Stimulated activated CD4-positive, alpha-beta T cell treated with anti-CD3 and anti-CD28 coated beads, TNF-alpha, amount 100 ng/mL, for 1 hour (primary cell): ENCODE measurements at regions not wholly inside any gene's neighbourhood (a gene's known extent, or its start where the extent isn't known, plus 50 kb on each side); places are given as distances from the start of the nearest gene placed in this dataset.
"Not testable (repeated sequence)": the region's sequence is repeated elsewhere in the genome, so short reads cannot be mapped to it uniquely, and the experiment has no call there.

Source experiments
- DNase-seq, 3 donors: peaks; one replicate each; pipeline ENCODE4 v3.0.0-alpha.2; 2020; ENCODE audit warnings: low read depth in 3 of 3, low spot score in 1 of 3

- no peak for DNase-seq
Observed at GRCh38 chr3:20842002-20842401, 656.0 kb upstream of the SGO1 start.

- no peak for DNase-seq
Observed at GRCh38 chr3:20837676-20838302, 651.8 kb upstream of the SGO1 start.

GRCh38 chr3:20836801-20837200, 650.8 kb upstream of the SGO1 start:
- DNase-seq = no peak

- no peak for DNase-seq
Observed at GRCh38 chr3:20832963-20833362, 647.0 kb upstream of the SGO1 start.

- no peak for DNase-seq
Observed at GRCh38 chr3:20822251-20822650, 636.2 kb upstream of the SGO1 start.

- DNase-seq = not testable (repeated sequence)
Observed at GRCh38 chr3:20820872-20821271, 634.9 kb upstream of the SGO1 start.

GRCh38 chr3:20811631-20812030, 625.6 kb upstream of the SGO1 start:
- DNase-seq = no peak

GRCh38 chr3:20811006-20811405, 625.0 kb upstream of the SGO1 start:
- no peak for DNase-seq

- DNase-seq = no peak
Observed at GRCh38 chr3:20810555-20810954, 624.5 kb upstream of the SGO1 start.

GRCh38 chr3:20809356-20809755, 623.4 kb upstream of the SGO1 start:
- no peak for DNase-seq

- no peak for DNase-seq
Observed at GRCh38 chr3:20808864-20809263, 622.9 kb upstream of the SGO1 start.

- no peak for DNase-seq
Observed at GRCh38 chr3:20798666-20799065, 612.7 kb upstream of the SGO1 start.

GRCh38 chr3:20787005-20787404, 601.0 kb upstream of the SGO1 start:
- DNase-seq = no peak

- no peak for DNase-seq
Observed at GRCh38 chr3:20776692-20777091, 590.7 kb upstream of the SGO1 start.

GRCh38 chr3:20776286-20776685, 590.3 kb upstream of the SGO1 start:
- DNase-seq = no peak

- DNase-seq = no peak
Observed at GRCh38 chr3:20773320-20773984, 587.4 kb upstream of the SGO1 start.

- DNase-seq = no peak
Observed at GRCh38 chr3:20772869-20773268, 586.9 kb upstream of the SGO1 start.

GRCh38 chr3:20769430-20769829, 583.4 kb upstream of the SGO1 start:
- DNase-seq = no peak

- no peak for DNase-seq
Observed at GRCh38 chr3:20760981-20761380, 575.0 kb upstream of the SGO1 start.

- DNase-seq = no peak
Observed at GRCh38 chr3:20752416-20752815, 566.4 kb upstream of the SGO1 start.

- DNase-seq = no peak
Observed at GRCh38 chr3:20751296-20751695, 565.3 kb upstream of the SGO1 start.

- DNase-seq = no peak
Observed at GRCh38 chr3:20747741-20748140, 561.7 kb upstream of the SGO1 start.
